Loucy (cell line): ENCODE measurements at regions not wholly inside any gene's neighbourhood (a gene's known extent, or its start where the extent isn't known, plus 50 kb on each side); places are given as distances from the start of the nearest gene placed in this dataset.
A peak's percentile ranks its signal among the peaks of the same experiment; 100 is the strongest.
"Not testable (repeated sequence)": the region's sequence is repeated elsewhere in the genome, so short reads cannot be mapped to it uniquely, and the experiment has no call there.

Experiments
- H2AFZ ChIP-seq: fragments of 200-600 bp; sonication (generic); 2 replicates; pipeline ENCODE4 v1.6.0; 2016; ENCODE audit warnings: antibody characterized with exemption, mild to moderate bottlenecking, low read length, moderate library complexity
- H3F3A ChIP-seq: fragments of 200-600 bp; 2 replicates; pipeline ENCODE4 v1.6.0; 2016; ENCODE audit warnings: antibody characterized with exemption, low read depth, mild to moderate bottlenecking
- H3K27me3 ChIP-seq: fragments of 200-600 bp; sonication (generic); 2 replicates; pipeline ENCODE4 v1.6.1; 2014; ENCODE audit warnings: low read length, mild to moderate bottlenecking; ENCODE audit not compliant: insufficient read depth, poor library complexity, severe bottlenecking
- H3K36me3 ChIP-seq: fragments of 200-600 bp; sonication (generic); 2 replicates; pipeline ENCODE4 v1.6.1; 2016; ENCODE audit warnings: low read length; ENCODE audit not compliant: insufficient read depth
- H3K4me1 ChIP-seq: fragments of 200-600 bp; sonication (generic); 2 replicates; pipeline ENCODE4 v1.5.1; 2014; ENCODE audit warnings: low read length, mild to moderate bottlenecking; ENCODE audit not compliant: insufficient read depth, poor library complexity, severe bottlenecking
- H3K4me2 ChIP-seq: fragments of 200-600 bp; sonication (generic); 2 replicates; pipeline ENCODE4 v1.6.0; 2014; ENCODE audit warnings: antibody characterized with exemption, low read length, low read depth, mild to moderate bottlenecking; ENCODE audit not compliant: poor library complexity, severe bottlenecking
- H3K4me3 ChIP-seq: fragments of 200-600 bp; sonication (generic); 2 replicates; pipeline ENCODE4 v1.5.1; 2014; ENCODE audit warnings: low read length, mild to moderate bottlenecking, mixed read lengths; ENCODE audit not compliant: poor library complexity, severe bottlenecking
- H3K79me2 ChIP-seq: fragments of 200-600 bp; sonication (generic); 2 replicates; pipeline ENCODE4 v1.6.1; 2014; ENCODE audit warnings: low read length; ENCODE audit not compliant: insufficient read depth
- H3K9ac ChIP-seq: fragments of 200-600 bp; sonication (generic); 2 replicates; pipeline ENCODE4 v1.6.0; 2014; ENCODE audit warnings: mild to moderate bottlenecking, low read depth, low read length, moderate library complexity; ENCODE audit not compliant: poor library complexity, severe bottlenecking
- H3K9me2 ChIP-seq: fragments of 200-600 bp; sonication (generic); replicated peaks from 2 replicates; pipeline ENCODE4 v1.6.1; 2016; ENCODE audit warnings: low read depth, low read length, mixed read lengths
- H3K9me3 ChIP-seq: fragments of 200-600 bp; sonication (generic); 2 replicates; pipeline ENCODE4 v1.6.1; 2014; ENCODE audit warnings: mild to moderate bottlenecking, antibody characterized with exemption, low read length, low read depth; ENCODE audit not compliant: insufficient read depth
- H4K20me1 ChIP-seq: fragments of 200-600 bp; sonication (generic); 2 replicates; pipeline ENCODE4 v1.6.0; 2014; ENCODE audit warnings: antibody characterized with exemption, low read length, mild to moderate bottlenecking; ENCODE audit not compliant: insufficient read depth, poor library complexity, severe bottlenecking
- EZH2phosphoT487 ChIP-seq: fragments of 200-600 bp; IDR thresholded peaks from 2 replicates; pipeline ENCODE4 v1.6.1; 2018; ENCODE audit warnings: antibody characterized with exemption, mild to moderate bottlenecking, moderate library complexity, borderline replicate concordance
- TF ChIP-seq, protein P1 (sequence below): fragments of 200-600 bp; sonication (generic); conservative IDR thresholded peaks from 2 replicates; pipeline ENCODE4 v1.5.1; 2014; ENCODE audit warnings: mild to moderate bottlenecking, antibody characterized with exemption, low read length

GRCh38 chr11:11207428-11207827, 145.6 kb downstream of the CSNK2A3 start:
- no peaks in the 10 kb centered on the region for H3K36me3 ChIP-seq
- no peaks in the 10 kb centered on the region for H3K9me2 ChIP-seq
- H3K4me2 ChIP-seq, result no peak overlapping the region
- H4K20me1 ChIP-seq, result no peaks in the 10 kb centered on the region
- TF ChIP-seq, protein P1, sequence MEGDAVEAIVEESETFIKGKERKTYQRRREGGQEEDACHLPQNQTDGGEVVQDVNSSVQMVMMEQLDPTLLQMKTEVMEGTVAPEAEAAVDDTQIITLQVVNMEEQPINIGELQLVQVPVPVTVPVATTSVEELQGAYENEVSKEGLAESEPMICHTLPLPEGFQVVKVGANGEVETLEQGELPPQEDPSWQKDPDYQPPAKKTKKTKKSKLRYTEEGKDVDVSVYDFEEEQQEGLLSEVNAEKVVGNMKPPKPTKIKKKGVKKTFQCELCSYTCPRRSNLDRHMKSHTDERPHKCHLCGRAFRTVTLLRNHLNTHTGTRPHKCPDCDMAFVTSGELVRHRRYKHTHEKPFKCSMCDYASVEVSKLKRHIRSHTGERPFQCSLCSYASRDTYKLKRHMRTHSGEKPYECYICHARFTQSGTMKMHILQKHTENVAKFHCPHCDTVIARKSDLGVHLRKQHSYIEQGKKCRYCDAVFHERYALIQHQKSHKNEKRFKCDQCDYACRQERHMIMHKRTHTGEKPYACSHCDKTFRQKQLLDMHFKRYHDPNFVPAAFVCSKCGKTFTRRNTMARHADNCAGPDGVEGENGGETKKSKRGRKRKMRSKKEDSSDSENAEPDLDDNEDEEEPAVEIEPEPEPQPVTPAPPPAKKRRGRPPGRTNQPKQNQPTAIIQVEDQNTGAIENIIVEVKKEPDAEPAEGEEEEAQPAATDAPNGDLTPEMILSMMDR, result peak; percentile 42
- TF ChIP-seq EZH2phosphoT487, result no peak
- H3K27me3 ChIP-seq, result no peaks in the 10 kb centered on the region
- no peaks in the 10 kb centered on the region for H3K79me2 ChIP-seq
- H3K4me1 ChIP-seq, result no peaks in the 10 kb centered on the region
- H3F3A ChIP-seq, result no peaks in the 10 kb centered on the region
- H3K4me3 ChIP-seq, result no peak overlapping the region
- H3K9me3 ChIP-seq, result no peaks in the 10 kb centered on the region
- no peak overlapping the region for H3K9ac ChIP-seq
- H2AFZ ChIP-seq, result no peak overlapping the region

GRCh38 chr11:11206484-11206883, 146.6 kb downstream of the CSNK2A3 start:
- H3K4me3 ChIP-seq, result no peak overlapping the region
- no peaks in the 10 kb centered on the region for H3K27me3 ChIP-seq
- no peak overlapping the region for H3K9ac ChIP-seq
- no peak overlapping the region for H2AFZ ChIP-seq
- H3K9me2 ChIP-seq, result no peaks in the 10 kb centered on the region
- no peaks in the 10 kb centered on the region for H3K79me2 ChIP-seq
- H3K4me1 ChIP-seq, result no peaks in the 10 kb centered on the region
- no peaks in the 10 kb centered on the region for H4K20me1 ChIP-seq
- H3F3A ChIP-seq, result no peaks in the 10 kb centered on the region
- H3K4me2 ChIP-seq, result no peak overlapping the region
- TF ChIP-seq EZH2phosphoT487, result no peak
- TF ChIP-seq, protein P1, result no peak
- H3K36me3 ChIP-seq, result no peaks in the 10 kb centered on the region
- H3K9me3 ChIP-seq, result no peaks in the 10 kb centered on the region

DNA sequence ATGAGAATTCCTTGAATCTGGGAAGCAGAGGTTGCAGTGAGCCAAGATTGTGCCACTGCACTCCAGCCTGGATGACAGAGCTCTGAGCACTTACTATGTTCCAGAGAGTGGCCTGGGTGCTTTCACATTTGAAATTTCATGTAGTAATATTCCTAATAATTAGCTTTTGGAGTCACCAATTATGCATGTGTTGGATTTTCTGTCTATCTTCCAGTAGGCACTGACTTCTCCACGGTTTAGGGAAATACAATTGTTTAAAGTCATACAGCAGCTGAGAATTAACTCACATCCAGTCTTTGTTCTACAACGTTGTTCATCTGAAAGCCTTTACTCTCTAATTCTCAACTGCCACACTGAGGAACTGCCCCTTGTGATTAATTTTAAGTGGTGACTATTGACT, 150.2 kb downstream of the CSNK2A3 start:
- no peaks in the 10 kb centered on the region for H3K79me2 ChIP-seq
- H3K9me3 ChIP-seq, result no peaks in the 10 kb centered on the region
- no peaks in the 10 kb centered on the region for H3K4me1 ChIP-seq
- H3K4me3 ChIP-seq, result no peak overlapping the region
- H3K27me3 ChIP-seq, result no peaks in the 10 kb centered on the region
- H2AFZ ChIP-seq, result no peak overlapping the region
- no peaks in the 10 kb centered on the region for H3K9me2 ChIP-seq
- no peak overlapping the region for H3K9ac ChIP-seq
- no peak for TF ChIP-seq EZH2phosphoT487
- TF ChIP-seq, protein P1, result no peak
- no peaks in the 10 kb centered on the region for H4K20me1 ChIP-seq
- H3K36me3 ChIP-seq, result no peaks in the 10 kb centered on the region
- H3F3A ChIP-seq, result no peaks in the 10 kb centered on the region
- no peak overlapping the region for H3K4me2 ChIP-seq

DNA sequence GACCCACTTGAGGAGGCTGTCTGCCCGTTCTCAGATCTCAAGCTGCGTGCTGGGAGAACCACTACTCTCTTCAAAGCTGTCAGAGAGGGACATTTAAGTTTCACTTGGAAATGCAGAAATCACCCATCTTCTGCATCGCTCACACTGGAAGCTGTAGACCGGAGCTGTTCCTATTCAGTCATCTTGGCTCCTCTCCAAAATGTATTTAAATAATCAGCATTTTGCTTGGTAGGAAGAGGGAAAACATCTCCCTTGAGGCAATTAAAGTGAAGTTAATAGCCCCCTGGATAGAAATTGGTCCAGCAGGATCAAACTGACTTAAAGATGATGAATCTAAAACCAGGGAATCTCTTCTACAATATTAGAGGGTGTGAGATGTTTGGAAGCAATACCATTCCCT, 151.7 kb downstream of the CSNK2A3 start:
- H3K27me3 ChIP-seq, H3K4me1 ChIP-seq, H3K36me3 ChIP-seq, H3K9me2 ChIP-seq, H3K4me2 ChIP-seq, H2AFZ ChIP-seq, H3K9ac ChIP-seq, H4K20me1 ChIP-seq, H3K4me3 ChIP-seq, H3F3A ChIP-seq, H3K79me2 ChIP-seq, H3K9me3 ChIP-seq: not testable (repeated sequence)
